AG08395 (cell line): ENCODE measurements at regions not wholly inside any gene's neighbourhood (a gene's known extent, or its start where the extent isn't known, plus 50 kb on each side); places are given as distances from the start of the nearest gene placed in this dataset.

ENCODE experiments used
- DNase-seq: peaks from one replicate; pipeline ENCODE4 v3.0.0; 2012; ENCODE audit warnings: mixed read lengths, low spot score

DNA sequence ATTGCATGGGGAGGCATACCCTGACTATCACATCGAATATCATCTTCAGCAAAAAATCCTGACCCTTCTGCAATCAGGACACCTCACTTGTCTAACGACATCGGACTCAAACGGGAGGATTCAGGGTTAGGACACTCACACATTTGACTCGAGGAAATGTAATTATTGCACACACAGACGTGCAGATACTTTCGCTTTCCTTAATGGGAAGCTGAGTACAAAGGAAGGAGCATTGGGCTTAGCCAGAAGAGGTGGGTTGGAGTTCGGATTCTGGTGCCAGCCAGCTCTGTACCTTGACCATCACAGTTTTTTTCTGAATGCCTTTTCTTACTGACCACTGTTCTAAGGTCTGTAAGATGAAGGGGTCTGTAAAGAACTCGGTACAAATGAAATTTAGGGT, 260.4 kb downstream of the GALC start:
- no peak for DNase-seq

DNA sequence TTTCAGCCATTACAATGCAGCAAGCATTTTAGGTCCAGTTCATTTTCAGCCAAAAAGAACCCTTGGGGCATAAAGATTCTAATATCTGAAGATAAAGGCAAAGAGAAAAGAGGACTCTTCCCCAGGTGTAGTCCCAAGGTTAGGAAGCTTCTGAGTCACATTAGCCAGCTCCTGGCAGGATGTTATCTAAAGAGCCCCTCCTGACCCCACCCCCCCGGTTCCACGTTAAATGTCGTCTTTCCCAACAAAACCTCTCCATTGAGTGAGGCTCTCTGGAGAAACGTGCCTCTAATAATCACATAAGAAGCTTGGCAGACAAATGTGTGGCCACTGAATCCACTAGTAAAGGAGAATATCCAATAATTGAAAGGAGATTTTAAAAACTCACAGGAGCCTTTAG, 267.7 kb downstream of the GALC start:
- no peak for DNase-seq

GRCh38 chr14:87712396-87713090, 280.4 kb downstream of the GALC start:
- DNase-seq = peak; percentile 9

DNA sequence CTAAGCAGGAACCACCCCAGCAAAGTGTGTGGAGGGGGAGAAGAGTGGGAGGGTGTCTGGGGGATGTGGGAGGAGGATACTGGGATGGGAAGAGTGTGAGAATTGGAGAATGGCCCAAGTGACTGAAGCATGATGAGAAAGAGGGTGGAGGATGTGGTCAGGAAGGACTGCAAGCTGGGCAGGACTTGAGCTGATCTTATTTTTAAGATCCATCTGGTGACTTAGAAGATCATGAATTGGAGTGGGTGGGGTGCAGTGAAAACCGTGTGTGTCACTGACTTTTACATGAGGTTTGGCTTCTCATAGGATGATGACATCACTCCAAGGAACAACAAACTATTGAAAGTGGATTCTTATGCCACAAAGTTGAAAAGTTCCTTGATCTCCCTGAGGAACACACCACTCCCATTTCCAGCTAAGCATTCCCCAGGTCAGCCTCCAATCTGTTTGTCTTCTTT, 287.5 kb downstream of the GALC start:
- peak; percentile 13 for DNase-seq

- DNase-seq = no peak
Measured at GRCh38 chr14:87698481-87698880, 294.5 kb downstream of the GALC start.

- DNase-seq = no peak
Measured at GRCh38 chr14:87696485-87696884, 296.5 kb downstream of the GALC start.

DNA sequence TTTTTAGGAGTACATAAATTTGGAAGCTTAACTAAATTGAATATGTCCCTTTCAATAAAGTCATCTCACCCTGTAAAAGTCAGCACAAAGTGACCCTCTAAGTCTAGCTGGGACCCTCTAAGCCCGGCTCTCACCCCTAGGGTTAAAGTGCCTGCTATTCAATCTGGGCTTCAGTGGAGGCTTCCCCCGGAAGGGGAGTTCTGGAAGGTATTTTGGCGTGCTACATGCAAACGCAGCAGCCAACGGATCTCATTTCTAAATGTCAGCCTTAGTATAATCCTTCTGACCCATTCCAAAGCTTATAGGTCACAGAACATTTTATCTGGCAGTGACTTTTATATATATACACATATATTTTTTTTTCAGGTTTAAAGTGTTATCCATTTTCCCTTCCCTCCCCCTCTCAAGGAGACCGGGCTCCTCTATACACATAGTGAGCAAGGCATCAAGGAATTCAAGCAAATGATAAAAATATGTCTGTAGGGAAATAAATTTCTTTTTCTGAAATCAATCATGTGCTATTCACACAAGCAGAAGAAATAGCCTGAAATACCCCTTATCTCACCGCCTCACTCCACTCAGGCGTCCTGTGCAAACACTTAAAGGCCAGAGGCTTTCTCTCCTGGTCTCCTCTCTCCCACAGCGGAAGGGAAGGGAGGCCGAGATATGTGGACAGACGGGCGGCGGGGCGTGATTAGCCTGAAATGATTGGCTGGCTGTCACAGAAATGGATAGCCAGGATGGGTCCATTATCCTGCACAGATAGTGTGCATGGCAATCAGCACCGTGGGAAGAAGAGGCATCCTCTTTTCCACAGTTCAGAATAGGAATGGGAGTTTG, 301.7 kb downstream of the GALC start:
- no peak for DNase-seq

- DNase-seq = no peak
Measured at GRCh38 chr14:87690076-87690613, 302.8 kb downstream of the GALC start.

DNA sequence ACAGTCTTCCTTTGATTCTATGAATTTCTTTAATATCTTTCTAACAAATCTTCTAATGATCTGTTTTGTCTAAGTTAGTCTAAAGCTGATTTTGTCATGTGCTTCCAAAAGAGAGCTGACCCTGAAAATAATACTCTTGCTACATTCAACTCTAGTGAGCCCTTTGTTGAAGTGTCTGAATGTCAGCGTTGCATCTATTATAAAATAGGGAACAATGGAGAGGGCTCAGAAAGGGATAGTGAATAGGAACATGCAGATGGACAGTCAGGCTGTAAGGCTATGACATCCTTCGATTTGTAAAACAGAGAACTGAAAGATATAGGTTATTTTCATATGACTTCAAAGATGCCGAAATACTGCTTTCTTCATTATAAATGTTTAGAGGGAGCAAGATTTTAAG, 304.5 kb downstream of the GALC start:
- no peak for DNase-seq

- DNase-seq = no peak
Measured at GRCh38 chr14:87687420-87687819, 305.6 kb downstream of the GALC start.

DNA sequence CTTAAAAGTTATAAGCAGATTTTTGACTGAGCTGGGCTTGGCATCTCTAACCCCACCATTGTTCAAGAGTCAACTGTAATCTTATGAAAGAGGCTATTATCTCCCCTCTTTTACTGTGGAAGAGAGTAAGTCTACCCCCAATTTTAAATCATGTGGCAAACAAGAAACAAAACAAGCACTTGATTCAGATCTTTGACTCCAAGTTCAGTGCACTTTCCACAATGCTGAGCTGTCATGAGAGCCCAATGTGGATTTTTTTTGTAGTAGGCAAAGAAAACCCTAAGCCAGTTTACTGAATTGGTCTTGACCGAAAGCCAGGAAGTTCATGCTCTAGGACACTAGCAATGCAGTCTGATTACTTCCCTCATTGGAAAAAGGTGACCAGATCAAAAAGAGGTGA, 306.2 kb downstream of the GALC start:
- DNase-seq = no peak

DNA sequence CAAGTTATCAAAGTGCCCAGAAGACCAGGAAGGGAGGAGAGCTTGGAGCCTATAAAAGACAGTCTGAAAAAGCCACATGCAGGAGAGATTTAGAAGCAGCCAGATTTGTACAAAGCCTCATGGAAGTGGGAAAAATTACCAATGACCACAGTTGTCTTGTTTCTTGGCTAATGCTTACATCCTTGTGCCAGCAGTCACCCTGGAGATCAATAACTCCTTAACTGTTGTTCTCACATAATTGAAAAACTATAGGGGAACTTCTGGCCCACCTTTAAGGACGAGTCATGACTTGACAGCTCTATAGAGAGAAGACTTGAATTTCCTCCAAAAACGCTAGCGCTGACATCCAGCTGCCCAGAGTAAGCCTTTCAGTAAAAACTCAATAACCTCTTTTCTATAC, 313.1 kb downstream of the GALC start:
- no peak for DNase-seq

DNA sequence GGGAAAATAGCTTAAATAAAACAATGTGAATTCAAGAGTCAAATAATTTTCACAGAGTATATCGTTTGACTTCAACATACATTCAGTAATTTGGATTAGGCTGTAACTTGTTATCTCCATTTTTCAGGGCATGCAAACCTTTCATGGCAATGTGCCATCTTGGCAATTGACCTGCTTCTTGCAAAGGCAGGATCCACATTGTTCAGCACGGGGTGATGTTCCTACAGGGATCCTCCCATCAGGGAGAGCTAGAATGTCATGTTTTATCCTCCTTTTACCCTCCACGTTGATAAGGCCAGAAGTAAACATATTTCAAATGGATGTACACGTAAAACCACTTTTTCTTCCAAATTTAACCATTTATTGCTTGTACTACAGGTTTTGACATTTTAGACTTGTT, 314.4 kb downstream of the GALC start:
- DNase-seq = no peak

- no peak for DNase-seq
Measured at GRCh38 chr14:87676814-87677437, 316.1 kb downstream of the GALC start.

GRCh38 chr14:87667659-87668058, 325.3 kb downstream of the GALC start:
- DNase-seq = no peak

DNA sequence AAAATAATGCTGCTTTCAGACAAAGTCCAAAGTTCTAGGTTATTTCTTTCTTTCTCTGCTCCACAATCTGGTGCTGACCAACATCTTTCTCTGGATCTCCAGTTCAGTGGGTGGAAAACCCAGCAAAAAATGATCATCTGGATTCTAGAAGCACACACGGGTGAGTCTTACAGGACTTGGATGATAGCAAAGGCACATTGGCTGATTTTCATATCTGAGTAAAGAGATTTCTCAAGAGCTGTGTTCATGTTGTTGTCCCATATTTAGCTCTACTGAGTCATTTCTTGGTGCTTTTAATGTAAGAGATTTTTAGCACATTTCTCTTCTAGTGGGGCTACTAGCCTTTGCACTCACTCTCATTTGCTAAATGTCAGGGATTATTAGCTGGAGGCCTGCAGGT, 336.7 kb downstream of the GALC start:
- DNase-seq = no peak

DNA sequence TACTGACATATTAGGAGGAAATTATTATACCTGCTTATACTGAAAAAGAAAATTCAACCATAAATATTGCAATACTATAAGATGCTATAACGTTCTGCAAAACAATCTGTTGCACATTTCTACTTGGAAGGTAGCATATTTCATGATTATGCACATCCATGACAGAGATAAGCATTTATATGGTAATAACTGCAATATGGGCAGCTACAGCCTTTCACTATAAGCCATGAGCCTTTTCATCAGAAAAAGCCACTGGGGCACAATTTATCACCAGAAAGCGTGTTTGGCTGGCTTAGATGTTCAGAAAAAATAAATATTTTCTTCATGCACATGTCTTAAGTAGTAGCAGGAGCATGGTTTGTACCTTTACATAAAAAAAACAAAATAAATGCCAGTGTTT, 340.7 kb downstream of the GALC start:
- DNase-seq = no peak

DNA sequence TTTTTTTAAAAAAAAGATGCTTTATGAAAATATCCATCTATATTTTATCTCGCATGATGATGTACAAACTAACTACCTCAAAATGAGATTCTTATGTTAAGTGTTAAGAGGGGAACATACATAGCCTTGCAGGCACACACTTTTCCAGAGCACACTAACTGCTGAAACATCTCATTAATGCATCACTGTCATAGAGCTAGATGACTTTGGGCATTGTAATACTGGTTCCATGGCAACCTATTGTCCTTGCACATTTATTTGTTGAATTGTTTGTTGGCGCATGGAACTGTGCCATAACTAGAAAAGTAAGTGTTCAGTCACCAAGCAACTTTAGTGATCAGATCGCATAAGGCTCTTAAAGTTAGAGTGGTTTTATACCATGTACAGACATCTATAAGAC, 348.3 kb downstream of the GALC start:
- DNase-seq = no peak

DNA sequence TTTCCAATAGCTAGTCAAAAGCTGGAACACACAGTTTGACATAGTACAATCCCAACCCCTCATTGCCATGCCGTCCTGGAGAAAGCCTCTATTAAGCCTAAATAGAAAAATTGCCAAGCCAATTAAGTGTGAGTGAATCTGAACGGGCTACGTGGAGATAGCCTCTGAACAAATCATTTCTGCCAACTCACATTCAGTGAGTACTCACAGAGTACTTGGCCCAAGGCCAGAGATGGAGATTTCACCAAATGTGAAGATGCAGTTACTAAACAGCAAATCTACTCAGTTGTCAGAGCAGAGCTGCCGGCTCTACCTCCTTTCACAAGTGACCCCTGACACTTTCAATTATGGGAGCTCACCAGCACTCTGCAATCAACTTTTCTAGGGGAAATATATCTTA, 350.0 kb downstream of the GALC start:
- DNase-seq = no peak

GRCh38 chr14:87640553-87640952, 352.4 kb downstream of the GALC start:
- no peak for DNase-seq

GRCh38 chr14:87638196-87638595, 354.8 kb downstream of the GALC start:
- DNase-seq = no peak

- DNase-seq = no peak
Measured at GRCh38 chr14:87635442-87635841, 357.5 kb downstream of the GALC start.

- no peak for DNase-seq
Measured at GRCh38 chr14:87632796-87633195, 360.2 kb downstream of the GALC start.
